Stimulated activated CD4-positive, alpha-beta T cell treated with anti-CD3 and anti-CD28 coated beads, Interleukin-12 subunit alpha, Interleukin-12 subunit beta, amount 100 ng/mL, for 24 hours (primary cell): ENCODE measurements at regions not wholly inside any gene's neighbourhood (a gene's known extent, or its start where the extent isn't known, plus 50 kb on each side); places are given as distances from the start of the nearest gene placed in this dataset.

Source experiments
- DNase-seq, 2 experiments: peaks; one replicate each; pipeline ENCODE4 v3.0.0-alpha.2; 2020; ENCODE audit warnings: low read depth in 2 of 2

DNA sequence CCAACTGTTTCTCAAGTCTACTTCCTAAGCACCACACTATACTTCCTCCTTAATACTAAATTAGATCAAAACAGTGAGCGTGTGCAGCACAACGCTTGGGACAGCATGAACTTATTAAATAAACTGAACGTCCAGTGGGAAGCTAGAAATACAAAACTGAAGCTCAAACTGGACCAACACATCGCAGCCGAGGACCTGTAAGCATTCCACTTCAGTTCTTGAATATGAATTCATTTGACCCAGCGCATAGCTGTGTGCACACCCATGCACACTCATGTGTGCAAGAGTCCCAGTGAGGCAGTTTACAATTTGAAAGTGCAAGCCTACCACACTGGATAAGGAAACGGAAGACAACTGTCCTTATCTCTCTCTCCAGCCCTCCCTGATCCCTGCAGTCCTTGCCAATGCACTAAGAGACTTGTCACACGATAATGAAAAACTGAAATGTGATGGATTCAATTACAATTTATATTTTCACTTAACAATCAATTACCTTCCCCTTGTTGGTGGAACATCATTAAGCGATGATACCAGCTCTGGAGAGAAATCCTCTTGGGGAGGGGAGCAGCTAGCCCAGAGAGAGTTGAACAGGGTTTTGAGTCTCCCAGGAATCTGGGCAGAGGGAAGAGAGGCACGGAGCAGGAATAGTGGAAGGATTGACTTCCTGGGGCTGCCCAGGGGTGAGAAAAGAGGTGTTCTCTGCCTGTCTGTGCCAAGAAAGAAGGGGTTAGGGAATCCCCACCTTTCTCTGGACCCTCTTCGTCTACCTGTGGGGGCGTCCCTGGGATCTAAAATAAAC is 186.5 kb upstream of the KLHL29 start:
- DNase-seq = no peak

DNA sequence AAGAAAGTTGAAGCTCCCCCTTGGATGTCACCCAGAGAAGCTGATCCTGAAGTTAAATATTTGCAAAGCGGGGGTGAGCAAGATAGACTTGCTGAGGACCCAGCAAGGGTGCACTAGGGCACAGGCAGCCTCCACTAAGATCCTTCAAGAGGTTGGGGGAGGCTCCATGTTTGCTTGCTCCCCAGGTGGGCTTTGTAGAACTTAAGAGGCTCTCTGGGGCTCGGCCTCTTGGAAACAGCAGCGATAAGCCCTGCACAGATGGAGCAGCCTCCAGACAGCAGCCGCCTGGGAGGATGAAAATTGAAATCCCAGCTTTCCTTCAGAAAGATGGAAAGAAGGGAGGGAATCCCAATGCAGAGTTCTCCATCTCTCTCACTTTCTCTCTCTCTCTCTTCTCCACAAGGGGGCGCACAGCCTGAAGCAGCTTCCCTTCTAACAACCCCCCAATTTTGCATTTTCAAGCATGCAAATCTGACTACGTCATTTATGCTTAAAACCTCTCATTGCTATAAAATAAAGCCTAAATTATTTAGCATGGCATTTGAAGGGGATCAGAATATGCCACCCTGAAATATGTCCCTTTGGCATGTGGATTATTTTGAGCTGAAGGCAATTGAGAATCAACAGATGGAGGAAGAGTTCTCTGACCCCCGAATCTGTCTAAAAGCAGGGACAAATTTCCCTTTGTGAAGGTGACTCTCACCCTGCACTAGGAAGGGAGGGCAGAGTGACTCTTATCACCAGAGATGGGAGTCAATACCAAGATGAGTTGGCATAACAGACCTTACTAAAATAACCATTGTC is 185.7 kb upstream of the KLHL29 start:
- DNase-seq = no peak

DNA sequence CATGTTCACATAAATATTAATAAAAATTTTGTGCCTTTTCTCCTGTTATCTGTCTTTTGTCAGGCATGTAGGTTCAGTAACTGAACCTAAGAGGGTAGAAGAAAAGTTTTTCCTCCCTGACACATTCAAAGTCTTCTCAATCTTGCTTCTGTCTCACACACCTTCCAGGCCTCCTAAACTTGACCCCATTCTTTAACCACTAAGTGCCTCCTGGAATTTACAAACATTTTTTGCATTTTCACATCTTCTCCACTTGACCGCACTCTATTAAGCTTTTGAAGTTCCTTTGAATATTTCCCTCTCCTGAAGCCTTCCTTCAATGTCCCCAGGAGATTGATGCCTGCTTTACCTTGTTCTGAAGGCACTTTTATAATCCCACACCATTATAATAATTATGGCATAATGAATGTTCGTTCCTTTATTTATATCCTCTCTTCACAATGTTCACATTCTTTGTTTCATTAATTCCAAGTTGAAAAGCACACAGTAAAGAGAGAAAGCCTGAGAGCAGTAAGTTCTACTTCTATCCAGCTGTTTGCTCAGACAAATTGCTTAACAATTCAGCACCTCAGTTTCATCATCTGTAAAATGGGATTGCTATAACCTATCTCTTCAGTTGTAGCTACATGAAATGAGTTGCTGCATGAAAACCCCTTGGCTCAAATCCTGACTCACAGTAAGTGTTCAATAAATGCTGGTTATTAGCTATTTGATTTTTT is 184.8 kb upstream of the KLHL29 start:
- DNase-seq = no peak

DNA sequence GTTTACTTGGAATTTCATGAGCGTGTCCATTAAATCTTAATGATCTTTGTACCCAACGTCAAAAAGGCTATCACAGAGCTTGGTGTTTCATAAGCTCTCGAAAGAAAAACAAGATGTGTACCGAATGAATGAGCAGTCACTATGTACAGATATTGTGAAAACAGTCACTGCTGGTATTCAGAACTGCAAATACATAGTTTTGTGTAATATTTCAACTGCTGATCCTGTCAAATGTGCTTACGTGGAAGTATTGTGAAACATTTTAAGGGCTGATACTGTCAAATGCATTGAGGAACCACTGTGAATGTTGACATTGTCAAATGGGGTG is 184.2 kb upstream of the KLHL29 start:
- no peak for DNase-seq

DNA sequence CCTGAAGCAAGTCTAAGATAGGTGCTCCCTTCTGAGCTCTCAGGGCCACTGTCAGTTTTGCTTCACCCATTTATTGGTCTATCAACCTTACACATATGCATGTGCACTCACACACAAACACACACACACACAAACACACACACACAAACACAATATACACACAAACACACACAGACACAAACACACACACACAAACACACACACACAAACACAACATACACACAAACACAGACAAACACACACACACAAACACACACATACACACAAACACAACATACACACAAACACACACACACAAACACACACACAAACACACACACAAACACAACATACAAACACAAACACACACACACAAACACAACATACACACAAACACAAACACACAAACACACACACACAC is 181.6 kb upstream of the KLHL29 start:
- no peak for DNase-seq

DNA sequence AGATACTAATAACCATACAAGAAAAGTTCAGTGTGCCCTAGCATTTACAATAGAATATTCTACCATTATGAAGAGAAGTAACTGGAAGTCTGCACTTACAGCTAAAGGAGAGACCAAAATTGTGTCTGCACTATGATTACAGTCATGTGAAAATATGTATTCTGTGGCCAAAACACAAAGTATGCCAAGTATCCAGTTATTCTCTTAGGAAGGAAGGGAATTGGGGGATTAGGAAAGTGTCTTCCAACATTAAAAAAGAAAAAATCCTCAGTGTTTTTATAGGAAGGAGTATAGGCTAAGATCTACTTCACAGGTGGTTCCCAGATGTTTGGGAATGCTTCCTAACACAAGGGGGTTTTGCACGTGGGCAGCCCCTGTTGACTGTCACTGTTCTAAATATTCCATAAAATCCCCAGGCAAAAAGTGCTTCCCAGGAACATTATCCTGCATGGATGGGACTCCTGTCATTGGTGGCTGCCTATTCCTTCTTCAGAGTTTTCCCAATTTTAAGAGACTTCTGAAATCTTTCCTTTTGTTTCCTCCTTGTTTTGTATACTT is 180.2 kb upstream of the KLHL29 start:
- no peak for DNase-seq

DNA sequence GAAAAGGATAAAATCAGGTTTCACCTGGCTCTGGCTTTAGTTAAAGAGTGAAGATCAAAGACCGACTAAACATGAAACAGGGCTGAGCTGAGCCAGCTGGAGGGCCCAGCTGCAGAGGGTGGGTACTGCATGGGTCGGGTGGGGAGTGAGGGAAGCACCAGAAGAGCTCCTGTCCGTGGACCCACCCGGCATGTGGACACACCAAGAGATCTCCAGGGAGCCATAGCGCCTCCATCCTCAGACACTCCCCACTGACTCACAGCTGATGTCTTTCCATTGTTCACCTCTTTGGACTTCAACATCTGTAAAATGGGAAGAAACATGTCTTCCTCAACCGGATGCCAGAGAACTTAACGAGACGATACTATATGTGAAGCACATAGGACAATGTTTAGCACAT is 178.3 kb upstream of the KLHL29 start:
- DNase-seq = no peak

DNA sequence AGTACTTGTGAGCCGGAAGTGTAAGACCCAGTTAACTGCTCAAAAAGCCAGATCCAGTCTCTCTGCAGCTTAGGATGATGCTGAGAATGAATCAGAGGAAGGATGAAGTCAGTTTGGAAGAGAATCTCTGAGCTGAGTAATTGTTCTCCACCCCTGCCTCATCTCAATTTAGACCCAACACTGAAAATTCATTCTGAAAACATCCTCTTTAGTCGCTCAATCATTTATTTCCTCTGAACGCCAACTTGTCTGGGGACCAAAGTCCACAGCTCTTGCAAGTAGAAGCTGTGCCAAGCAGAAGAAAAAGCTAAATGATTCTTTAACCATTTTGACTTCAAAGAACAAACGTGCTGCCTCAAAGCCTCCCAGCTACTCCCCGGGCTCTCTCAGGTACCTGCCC is 177.1 kb upstream of the KLHL29 start:
- no peak for DNase-seq

DNA sequence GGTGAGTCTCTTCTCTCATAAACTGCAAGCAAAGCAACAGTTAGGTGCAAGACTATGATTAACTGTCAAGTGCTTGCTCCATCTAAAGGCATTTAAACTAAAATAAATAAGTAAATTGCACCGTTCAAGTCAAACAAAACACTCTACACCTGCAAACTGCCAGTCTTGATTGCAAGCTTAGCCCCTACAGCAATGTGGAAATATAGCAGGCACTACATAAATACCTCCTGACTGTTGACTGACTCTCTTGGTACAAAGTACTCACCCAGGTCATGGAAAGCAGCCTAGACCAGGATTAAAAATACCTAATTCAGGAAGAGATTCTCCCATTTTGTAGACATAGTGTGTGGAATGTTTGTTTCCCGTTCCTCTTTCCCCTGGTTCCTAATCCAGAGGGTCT is 176.6 kb upstream of the KLHL29 start:
- no peak for DNase-seq

DNA sequence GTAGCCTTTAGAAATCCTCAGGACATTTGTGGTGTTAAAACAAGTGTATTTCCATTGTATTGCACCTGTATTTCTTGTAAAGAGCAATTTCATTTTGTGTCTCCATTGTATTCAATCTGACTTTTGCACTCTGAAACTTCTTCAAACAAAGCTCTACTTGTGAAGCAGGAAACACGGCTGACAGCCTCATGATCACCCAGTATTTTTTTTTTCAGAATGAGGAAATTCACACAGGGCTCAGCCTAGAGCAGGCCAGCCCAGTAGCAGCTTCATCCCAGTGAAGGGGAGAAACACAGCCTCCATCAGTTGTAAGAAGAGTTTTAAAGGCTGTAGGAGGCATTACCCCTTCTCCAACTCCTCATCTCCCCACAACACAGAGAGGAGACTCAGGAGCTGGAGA is 175.9 kb upstream of the KLHL29 start:
- DNase-seq = no peak

DNA sequence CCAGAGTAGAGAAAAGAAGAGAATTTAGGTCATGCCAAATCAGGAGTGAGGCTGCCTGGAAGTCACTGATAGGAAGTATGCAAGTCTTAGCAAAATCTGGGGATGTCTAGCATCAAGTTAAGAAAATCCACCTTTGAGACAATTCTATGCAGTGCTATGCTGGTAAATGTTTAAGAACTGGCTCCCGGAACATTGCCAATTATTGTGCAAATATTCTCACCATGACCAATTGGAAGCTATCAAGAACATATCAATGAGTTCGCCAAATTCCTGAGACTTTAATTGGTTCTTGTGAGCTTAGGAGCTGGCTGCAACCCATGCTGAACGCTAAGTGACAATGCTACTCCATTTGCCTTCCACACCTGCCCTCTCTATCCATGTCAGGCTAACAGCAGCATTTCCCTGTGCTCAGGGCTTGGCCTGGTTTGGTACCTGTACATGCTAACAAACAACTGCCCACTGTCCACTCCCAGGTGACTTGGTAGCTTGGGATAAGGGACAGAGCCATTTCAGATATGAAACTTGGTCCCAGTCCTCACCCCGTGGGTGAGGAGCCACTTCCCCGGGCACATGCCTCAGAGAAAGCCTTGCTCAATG is 172.9 kb upstream of the KLHL29 start:
- DNase-seq = no peak

DNA sequence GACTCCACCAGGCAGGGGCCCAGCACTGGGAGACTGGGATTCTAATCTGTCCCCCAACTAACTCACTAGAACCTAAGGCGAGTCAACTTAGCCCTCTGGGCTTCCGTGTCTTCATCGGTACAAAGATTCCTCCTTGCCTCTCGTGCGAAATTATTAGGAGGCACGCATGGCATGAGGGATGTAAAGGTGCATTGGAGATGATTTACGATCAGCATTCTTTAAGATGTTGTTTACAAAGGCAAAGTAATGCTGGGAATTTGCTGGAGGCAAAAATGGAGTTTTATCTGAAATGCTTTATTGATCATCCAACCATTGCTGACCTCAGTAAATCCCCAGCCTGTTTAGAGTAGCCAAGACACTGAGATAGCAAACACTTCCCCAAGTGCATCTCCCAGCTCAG is 171.8 kb upstream of the KLHL29 start:
- DNase-seq = no peak

DNA sequence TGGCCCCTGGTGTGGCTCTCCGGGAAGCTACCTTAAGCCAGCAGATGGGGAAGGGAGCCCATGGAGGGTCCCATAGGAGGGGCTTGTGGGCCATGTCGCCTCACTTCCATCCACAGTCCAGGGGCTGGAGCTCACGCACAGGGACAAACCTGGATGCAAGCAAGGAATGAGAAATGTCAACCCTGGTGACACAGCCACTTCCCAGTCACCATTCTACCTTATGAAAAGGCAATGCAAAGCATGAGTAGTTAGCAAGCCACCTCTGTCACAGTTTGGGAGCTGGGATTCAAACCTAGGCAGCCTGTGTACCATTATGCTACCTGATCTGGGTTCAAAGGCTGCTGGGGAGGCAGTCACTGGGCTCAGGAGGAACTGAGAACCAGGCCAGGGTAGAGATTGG is 170.0 kb upstream of the KLHL29 start:
- DNase-seq = no peak

DNA sequence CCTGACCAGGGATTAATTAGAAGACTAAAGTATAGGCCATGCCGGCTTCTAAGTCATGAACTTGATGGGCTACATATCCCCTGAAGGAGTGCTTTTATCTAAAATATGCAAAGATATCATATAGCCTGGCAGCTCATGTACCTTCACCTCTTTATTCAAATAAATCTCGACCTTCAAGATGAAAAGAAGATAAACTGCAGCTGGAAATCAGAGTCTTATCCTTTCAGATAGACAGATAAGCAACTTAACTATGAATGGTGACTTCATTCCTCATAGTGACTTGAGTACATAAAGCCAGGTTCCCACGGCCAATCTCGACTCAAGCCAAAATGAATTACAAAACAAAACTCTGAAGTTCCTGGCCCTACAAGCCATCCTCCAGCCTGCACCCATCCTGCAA is 165.3 kb upstream of the KLHL29 start:
- DNase-seq = no peak

DNA sequence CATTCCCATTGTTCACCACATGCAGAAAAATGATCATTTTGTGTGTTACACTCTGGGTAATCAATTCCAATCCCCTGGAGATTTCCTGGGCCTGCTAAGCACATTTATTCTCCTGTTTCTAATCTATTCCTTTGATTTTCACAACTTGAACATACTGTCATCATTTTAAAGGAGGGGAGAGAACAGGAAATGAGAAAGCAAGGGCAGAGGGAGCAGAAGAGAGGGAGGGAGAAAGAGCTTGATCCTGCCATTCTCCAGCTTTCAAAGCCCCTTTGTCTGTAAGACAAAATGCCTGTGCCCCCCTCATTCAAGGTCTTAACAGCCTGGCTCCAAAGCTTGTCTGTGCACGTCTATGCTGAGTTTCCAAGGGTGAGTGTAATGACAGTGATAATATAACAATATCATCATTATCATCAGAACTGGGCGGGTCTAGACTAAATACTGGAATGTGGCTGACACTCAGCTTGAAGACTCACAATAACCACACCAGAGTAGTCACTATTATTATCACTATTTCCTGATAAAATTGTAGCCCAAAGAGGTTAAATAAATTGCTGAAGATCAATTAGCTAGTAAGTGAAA is 164.4 kb upstream of the KLHL29 start:
- no peak for DNase-seq

DNA sequence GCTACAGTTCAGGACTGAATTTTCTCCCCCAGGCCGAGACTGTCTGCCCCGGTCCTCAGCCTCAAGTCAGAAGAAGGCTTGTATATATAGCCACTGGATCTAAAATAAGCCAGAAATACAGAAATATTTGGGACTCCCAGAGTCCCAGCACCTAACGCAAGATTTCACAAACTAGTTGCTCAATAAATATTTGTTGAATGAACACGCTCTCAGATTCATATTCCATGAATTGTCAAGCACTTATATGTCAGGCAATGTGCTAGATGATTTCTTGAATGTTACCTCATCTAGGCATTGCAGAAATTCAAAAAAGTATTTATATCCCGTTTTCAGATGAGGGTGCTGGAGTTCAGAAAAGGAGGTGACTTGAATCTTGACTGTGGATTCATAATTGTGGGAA is 163.7 kb upstream of the KLHL29 start:
- no peak for DNase-seq

DNA sequence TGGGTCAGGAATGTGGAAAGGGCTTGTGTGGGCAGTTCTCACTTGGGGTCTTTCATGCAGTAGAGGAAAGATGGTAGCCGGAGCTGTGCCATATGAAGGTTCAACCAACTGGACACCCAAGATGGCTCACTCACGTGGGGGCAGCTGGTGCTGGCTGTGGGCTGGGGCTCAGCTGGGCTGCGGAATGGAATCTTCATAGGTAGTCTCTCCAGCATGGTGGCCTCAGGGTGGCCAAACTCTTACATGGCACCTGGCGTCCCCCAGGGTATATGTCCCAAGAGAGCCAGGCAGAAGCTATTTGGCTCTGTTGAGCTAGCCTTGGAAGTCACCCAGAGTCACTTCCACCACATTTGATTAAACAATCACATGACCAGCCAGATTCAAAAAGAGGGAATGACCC is 163.1 kb upstream of the KLHL29 start:
- no peak for DNase-seq

DNA sequence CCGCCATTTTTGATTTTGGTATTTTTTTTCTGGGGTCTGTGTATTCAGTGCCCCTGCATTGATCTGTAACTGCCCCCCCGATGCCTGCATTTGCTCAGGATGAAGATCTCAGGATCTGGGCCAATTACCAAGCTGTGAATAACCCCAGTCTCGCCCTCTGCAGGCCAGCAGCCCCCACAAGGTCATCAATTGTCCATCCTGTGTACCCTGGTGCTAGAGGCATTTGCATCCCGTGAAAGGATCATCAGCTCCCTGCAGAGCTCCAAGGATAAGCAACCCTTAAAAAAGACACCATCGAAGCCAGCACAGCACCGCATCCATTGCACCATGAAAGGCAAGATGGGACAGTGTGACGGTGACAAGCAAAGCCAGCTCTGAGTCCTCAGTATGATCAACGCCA is 154.1 kb upstream of the KLHL29 start:
- DNase-seq = no peak

DNA sequence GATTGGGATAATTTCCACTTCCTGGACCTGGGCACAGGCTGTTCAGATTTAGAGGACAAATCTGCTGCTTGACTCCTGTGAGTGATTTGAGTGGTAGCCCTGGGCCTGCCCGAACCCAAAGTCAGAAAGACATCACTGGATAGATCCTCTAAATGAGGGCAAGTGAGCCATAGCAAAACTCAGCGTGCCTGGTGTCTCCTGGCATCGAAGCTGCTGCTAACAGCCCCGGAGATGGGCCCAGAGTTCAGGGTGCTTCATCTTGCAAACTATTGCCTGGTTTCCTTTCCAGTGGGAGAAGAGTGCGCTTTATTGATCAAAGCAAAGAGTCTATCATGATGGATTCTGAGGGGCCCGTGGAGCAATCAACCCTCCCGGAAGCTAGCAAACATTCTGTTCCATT is 153.1 kb upstream of the KLHL29 start:
- DNase-seq = no peak

DNA sequence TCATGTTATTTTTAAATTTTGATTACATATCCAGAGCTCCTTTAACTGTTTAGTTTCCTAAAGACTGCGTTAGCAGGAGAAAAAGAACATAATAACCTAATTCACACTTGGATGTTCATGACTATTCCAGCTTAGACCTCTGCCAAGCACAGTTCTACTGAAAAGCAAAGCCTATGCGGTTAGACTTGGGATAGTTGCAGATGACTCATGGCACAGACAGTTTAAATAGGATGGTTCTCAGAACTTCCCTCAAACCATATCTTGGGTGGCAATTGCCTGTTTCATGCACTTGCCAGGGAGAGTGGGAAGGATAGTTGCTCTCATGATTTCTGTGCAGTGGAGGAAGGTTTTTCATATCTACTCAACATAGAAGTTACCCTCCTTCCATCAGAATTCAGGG is 149.7 kb upstream of the KLHL29 start:
- no peak for DNase-seq

DNA sequence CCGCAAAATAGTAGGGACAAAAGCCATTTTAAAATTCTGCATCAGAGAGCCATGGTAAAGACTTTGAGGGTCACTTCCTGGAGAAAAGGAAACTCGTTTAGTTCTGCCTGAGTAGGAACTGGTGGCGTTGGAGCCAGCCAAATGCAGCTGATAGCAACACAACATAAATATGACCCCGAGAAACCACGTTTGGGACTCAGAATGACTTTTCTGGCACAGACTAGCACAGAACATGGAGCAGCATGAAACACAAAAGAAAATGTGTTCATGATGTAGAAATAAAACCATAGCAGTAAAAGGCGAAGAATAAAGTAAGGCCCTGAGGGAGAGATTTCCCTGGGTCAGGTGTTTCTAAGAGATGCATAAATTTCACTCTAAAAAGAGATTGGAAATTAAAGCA is 149.2 kb upstream of the KLHL29 start:
- DNase-seq = no peak

DNA sequence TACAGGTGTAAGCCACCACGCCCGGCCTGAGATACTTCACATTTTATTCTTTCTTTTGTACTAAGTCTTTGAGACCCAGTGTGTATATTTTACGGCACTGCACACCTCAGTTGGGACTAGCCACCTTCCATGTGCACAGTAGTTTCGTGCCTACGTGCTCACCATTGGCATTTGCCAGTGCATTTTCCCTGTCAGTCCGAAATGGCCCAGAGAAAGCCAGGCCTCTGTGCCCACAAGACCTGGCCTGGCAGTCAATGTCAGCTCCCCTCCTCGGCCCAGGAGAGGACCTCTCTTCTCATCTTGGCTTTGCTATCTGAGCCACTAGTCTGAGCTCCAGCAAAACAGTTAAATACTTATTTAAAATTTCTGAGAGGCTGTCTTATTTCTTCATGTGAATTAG is 147.8 kb upstream of the KLHL29 start:
- no peak for DNase-seq
